GM19468 (cell line): ENCODE measurements at regions not wholly inside any gene's neighbourhood (a gene's known extent, or its start where the extent isn't known, plus 50 kb on each side); places are given as distances from the start of the nearest gene placed in this dataset.
"Not testable (repeated sequence)": the region's sequence is repeated elsewhere in the genome, so short reads cannot be mapped to it uniquely, and the experiment has no call there.

Source experiments
- ATAC-seq: cut with Tn5 transposase; IDR thresholded peaks from one replicate; pipeline ENCODE4 v1.9.1; 2021; ENCODE audit warnings: mild to moderate bottlenecking, moderate library complexity, moderate number of reproducible peaks; ENCODE audit not compliant: unreplicated experiment; ENCODE audit errors: extremely low read depth

- ATAC-seq: no peak
These were observed 346.7 kb upstream of the PRICKLE1 start for GRCh38 chr12:42936260-42936659.

- no peak for ATAC-seq
These were observed 346.2 kb upstream of the PRICKLE1 start for GRCh38 chr12:42935756-42936155.

GRCh38 chr12:42935090-42935489, 345.5 kb upstream of the PRICKLE1 start:
- ATAC-seq: no peak

- no peak for ATAC-seq
These were observed 344.0 kb upstream of the PRICKLE1 start for GRCh38 chr12:42933461-42934081.

DNA sequence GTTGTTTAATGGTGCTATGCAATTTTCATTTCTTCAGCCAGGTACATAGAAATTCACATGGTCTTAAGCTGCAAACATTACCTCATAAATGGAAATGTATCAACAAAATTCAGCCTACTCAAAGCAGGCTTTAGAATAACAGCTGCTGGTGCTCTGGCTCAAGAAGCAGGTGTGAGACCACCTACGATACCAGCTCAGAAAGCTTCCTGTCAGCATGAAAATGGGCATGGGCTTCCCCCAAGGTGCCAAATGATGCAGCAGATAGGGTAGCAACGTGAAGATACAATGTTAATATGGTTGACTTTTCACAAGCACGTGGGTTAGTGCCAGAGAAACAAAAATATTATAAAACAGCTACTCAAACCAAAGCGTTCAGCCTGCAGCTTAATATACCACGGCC, 343.4 kb upstream of the PRICKLE1 start:
- ATAC-seq: no peak

DNA sequence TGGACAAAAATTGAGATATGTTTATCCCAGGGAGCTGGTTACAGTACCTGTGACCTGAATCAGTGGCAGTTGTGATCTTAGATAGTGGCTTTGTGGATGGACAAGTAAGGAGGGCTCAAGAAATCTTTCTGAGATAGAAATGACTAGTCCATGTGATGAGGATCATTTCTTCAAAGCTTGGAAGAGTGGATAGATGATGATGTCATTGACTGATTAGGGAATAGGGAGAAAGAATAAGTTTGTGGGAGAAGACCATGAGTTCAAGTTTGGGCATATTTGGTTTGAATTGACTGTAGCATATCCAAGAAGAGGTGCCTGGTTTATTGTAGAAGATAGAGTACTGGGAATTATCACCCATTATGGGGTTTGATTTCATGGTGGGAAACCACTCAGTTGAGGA, 336.7 kb upstream of the PRICKLE1 start:
- ATAC-seq: no peak

DNA sequence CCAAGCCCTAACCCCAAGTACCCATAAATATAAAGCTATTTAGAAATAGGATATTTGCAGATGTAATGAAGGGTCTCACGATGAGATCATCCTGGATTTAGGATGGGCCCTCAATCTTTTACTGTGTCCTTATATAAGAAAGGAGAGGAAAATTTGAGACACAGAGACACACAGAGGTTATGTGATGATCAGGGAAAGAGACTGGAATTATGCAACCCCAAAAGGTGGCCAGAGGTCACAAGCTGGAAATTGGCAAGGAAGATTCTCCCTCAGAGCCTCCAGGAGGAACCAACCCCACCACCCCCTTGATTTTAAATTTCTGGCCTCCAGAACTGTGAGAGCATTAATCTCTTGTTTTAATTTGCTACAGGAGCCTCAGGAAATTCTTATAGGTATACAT, 334.9 kb upstream of the PRICKLE1 start:
- ATAC-seq: no peak

GRCh38 chr12:42923583-42923982, 334.0 kb upstream of the PRICKLE1 start:
- no peak for ATAC-seq

DNA sequence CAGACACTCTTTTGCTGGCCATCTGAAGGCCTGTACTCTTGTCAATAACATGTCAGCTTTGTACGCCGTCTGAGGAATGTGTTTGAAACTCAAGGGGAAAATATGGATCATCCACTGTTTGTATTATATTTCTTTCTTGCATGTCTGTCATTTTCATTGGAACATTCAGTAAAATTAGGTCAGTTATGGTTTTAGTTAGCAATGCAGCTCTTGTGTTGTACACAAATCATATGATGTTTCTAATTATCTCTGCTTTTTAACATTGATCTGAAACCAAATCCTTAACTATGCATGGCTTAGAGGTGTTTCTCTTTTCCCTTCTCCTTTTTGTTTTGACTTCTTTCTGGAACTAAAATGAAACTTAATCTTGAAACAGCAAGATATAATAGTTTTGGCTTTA, 333.6 kb upstream of the PRICKLE1 start:
- ATAC-seq: no peak

DNA sequence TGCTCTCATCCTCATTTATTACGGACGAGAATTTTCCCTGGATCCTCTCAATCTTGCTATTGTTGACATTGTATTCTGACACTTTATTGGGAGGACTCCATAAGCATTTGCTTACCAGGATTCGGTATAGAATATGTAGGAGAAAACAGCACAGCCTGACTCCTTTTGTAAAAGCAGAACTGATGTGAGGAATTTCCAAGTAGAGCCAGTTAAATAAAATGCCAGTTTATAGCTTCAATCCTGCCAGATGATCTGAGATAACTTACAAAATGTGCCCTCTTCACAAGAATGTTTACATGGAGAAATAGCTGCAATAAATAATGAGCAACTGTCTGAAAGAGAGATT, 332.9 kb upstream of the PRICKLE1 start:
- no peak for ATAC-seq

DNA sequence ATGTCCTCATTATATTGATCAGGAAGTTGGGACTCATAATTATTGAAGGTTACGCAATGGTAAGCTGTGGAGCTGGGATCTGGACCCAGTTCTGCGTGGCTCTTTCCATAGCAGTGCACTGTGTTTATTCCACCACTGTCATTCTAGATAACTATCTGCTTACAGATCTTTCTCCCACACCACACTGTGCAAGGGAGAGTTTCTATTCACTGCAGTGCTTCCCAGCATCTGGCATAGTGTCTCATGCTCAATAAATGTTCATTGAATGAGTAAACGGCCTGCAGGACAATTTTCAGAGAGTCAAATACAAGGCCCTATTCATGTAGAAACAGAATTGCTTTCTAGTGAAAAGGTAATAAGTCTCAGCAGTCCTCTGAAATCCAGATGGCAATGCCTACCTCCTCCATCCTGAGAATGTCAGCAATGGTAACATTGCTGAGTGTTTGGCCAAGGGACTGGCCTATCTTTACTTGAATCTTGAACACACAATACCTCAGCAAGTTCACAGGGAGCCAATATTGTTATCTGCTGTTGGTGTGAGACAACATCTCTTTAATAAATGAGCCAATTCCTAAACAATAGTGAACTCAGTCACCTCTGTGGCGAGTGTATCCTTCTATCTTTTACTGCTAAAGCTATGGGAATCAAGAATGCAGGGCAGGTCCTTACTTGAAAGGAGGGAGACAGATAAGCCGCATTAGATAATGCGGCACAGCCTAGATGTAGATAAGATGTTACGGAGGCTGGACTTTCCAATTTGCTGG, 332.4 kb upstream of the PRICKLE1 start:
- ATAC-seq: no peak

GRCh38 chr12:42919691-42920090, 330.1 kb upstream of the PRICKLE1 start:
- ATAC-seq: no peak

DNA sequence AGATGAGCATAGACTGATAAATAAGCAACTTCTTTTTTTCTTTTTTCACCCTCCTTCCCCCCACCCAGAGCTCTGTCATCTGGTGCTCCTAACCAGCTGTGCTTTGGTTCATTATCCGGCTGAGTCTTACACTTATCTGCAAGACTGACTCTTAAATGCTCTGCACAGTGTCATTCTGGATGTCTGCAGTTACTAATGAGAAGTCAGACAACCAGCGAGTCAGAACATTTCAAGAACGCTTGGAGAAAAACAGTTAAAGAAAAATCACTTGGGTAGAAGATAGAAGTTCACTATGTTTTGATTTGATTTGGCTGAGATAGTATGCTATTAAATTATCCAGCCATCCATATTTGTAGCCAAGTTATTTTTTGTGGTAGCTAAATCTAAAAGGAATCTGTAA, 328.9 kb upstream of the PRICKLE1 start:
- ATAC-seq: no peak

GRCh38 chr12:42916143-42916542, 326.6 kb upstream of the PRICKLE1 start:
- ATAC-seq: no peak

DNA sequence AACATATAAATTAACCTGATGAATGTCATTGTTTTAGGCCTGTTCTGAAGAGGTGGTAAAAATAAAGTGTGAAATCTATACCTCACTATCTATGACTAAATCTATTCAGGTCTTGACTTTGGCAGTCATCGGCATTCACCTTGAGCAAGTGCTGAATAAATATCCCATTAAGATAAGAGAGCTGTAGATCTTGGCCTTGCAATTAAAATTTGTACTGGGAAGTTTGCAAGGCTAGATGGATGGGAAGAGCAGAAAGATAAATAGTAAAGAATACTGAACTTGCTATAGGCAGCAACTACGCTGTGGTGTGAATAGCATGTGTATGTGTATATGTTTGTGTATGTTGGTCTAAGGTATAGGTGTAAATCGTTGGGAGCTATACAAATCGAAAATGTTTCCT, 325.9 kb upstream of the PRICKLE1 start:
- ATAC-seq: no peak

GRCh38 chr12:42912367-42912766, 322.8 kb upstream of the PRICKLE1 start:
- no peak for ATAC-seq

GRCh38 chr12:42910656-42911055, 321.1 kb upstream of the PRICKLE1 start:
- ATAC-seq: no peak

GRCh38 chr12:42908712-42909111, 319.2 kb upstream of the PRICKLE1 start:
- ATAC-seq: no peak

GRCh38 chr12:42906801-42907200, 317.3 kb upstream of the PRICKLE1 start:
- not testable (repeated sequence) for ATAC-seq

DNA sequence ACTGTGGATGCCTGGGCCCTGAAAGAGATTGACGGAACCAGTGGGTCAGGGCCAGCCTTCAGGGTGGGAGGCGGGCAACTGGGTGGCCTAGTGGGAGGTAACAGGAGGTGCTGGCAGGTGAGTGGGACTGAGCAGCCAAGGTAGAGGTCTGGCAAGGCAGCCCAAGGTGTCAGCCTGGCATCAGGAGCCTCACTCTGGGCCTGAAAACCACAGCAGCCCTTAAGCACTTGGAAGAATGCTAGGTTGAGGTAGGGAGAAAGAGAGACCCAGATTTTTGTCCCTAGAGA, 315.8 kb upstream of the PRICKLE1 start:
- ATAC-seq: no peak

DNA sequence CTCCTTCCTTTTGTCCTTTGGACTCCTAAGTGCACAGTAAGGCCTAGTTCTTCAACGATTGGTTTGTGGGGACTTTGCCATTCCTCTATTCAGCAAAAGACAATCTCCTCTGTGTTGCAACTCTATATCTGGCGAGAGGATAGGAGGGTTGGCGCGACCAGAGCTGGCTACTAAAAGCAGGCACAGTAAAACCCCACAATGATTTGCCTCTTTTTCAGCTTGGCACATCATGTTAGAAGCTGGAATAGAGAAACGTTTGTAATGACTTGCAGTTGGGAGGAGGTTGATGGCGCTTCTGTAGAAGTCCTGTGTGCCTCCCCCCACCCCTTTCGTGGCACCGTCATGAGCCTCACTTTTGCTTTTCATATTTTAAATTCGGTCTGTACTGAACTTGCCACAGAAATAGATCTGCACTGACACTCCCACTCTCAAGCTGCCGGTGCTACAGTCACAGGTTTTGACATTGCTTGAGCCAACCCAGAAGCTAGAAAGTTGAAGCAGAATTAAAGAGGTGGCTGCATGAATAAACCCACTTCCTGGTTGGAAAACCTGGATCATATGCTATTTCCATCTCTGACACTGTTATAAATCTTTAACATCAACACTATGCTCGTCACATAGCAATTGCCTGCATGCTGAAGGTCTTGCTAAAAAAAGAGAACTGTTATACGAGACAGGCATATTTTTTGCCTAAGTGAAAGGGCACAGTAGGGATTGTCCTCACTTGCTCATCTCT, 315.3 kb upstream of the PRICKLE1 start:
- ATAC-seq: no peak

GRCh38 chr12:42903736-42904135, 314.2 kb upstream of the PRICKLE1 start:
- ATAC-seq: no peak
